HepG2 (cell line): ENCODE measurements at regions not wholly inside any gene's neighbourhood (a gene's known extent, or its start where the extent isn't known, plus 50 kb on each side); places are given as distances from the start of the nearest gene placed in this dataset.

Experiments used
- ATAC-seq: fragments of 200-7000 bp; cut with Tn5 transposase; 3 replicates; pipeline ENCODE4 v1.9.1; 2020; ENCODE audit warnings: mild to moderate bottlenecking, moderate library complexity
- BruUV-seq: library from RNA; stranded (reverse); fragments of 400-500 nt; replicated peaks from 2 replicates; lab custom pipeline; 2021; lab: Mats Ljungman, UMichigan
- CTCF ChIA-PET: fragments of 300-600 bp; formaldehyde crosslinking; extraction: SDS; loops from one replicate; lab custom pipeline; 2021; ENCODE audit warnings: low total read pairs, inconsistent platforms, low intra/inter-chr PET ratio; lab: Yijun Ruan, JAX
- POLR2A ChIA-PET: fragments of 350-600 bp; sonication (Branson Sonifier 250); formaldehyde crosslinking; loops from one replicate; lab custom pipeline; 2020; ENCODE audit warnings: antibody characterized with exemption, inconsistent platforms; lab: Yijun Ruan, JAX
- DNase-seq: peaks from one replicate; pipeline ENCODE4 v3.0.0-alpha.2; 2015; ENCODE audit warnings: low spot score
- FAIRE-seq: peaks from 3 replicates; lab custom pipeline; 2011; peaks lifted over from hg19 to GRCh38; lab: Jason Lieb, UNC
- H2AFZ ChIP-seq: one replicate; pipeline ENCODE4 v1.6.1; 2011; ENCODE audit warnings: low read length, inconsistent platforms
- H3K27ac ChIP-seq: fragments of 300-600 bp; 3 replicates; pipeline ENCODE4 v1.8.0; 2011; ENCODE audit warnings: mixed run types, mild to moderate bottlenecking, mixed read lengths, low read length, inconsistent platforms; ENCODE audit not compliant: insufficient read depth; ENCODE audit errors: extremely low read length
- H3K27me3 ChIP-seq, 2 experiments: fragments of 200-600 bp in 1 of 2; 2 replicates in 1 of 2; 3 replicates in 1 of 2; pipeline versions ENCODE4 v1.6.0 to v1.8.0; 2011; ENCODE audit warnings: low read length in 2 of 2, mild to moderate bottlenecking in 2 of 2, moderate library complexity in 2 of 2, inconsistent platforms in 1 of 2; ENCODE audit not compliant: insufficient read depth in 2 of 2, control insufficient read depth in 1 of 2
- H3K36me3 ChIP-seq, 2 experiments: fragments of 200-600 bp in 1 of 2; replicated peaks in 1 of 2; 2 replicates in 1 of 2; 3 replicates in 1 of 2; pipeline versions ENCODE4 v1.5.1 to v1.8.0; 2011; ENCODE audit warnings: low read length in 2 of 2, inconsistent platforms in 1 of 2; ENCODE audit not compliant: insufficient read depth in 2 of 2, control insufficient read depth in 1 of 2
- H3K4me1 ChIP-seq: 2 replicates; pipeline ENCODE4 v1.5.1; 2012; ENCODE audit warnings: low read length, inconsistent platforms; ENCODE audit not compliant: insufficient read depth
- H3K4me2 ChIP-seq: 2 replicates; pipeline ENCODE4 v1.6.0; 2011; ENCODE audit warnings: low read depth, low read length, inconsistent platforms
- H3K4me3 ChIP-seq, 3 experiments: fragments of 200-600 bp in 1 of 3; sonication (generic), shearing (Covaris generic) in 1 of 3; replicated peaks in 1 of 3; 2 replicates each; pipeline ENCODE4 v1.5.1; 2011 to 2016; ENCODE audit warnings: low read length in 3 of 3, inconsistent platforms in 2 of 3, low read depth in 2 of 3, mild to moderate bottlenecking in 2 of 3, control low read depth in 1 of 3, mixed read lengths in 1 of 3; ENCODE audit not compliant: insufficient read depth in 1 of 3
- H3K79me2 ChIP-seq: one replicate; pipeline ENCODE4 v1.6.1; 2011; ENCODE audit warnings: low read length, inconsistent platforms; ENCODE audit not compliant: insufficient read depth
- H3K9ac ChIP-seq: 2 replicates; pipeline ENCODE4 v1.6.0; 2011; ENCODE audit warnings: mild to moderate bottlenecking, low read depth, low read length, inconsistent platforms; ENCODE audit not compliant: insufficient read depth
- H3K9me3 ChIP-seq: 2 replicates; pipeline ENCODE4 v1.5.1; 2012; ENCODE audit warnings: mild to moderate bottlenecking, low read length
- H4K20me1 ChIP-seq: 2 replicates; pipeline ENCODE4 v1.6.0; 2011; ENCODE audit warnings: inconsistent platforms, mild to moderate bottlenecking, low read length, moderate library complexity; ENCODE audit not compliant: insufficient read depth
- IKZF4 ChIP-seq: sonication (generic); formaldehyde crosslinking; IDR thresholded peaks from 2 replicates; pipeline ENCODE4 v1.5.1; 2020; ENCODE audit warnings: borderline replicate concordance, mild to moderate bottlenecking, low read depth, missing genetic modification reagents; ENCODE audit errors: not compliant biosample characterization
- JARID2 ChIP-seq: sonication (generic); formaldehyde crosslinking; IDR thresholded peaks from 2 replicates; pipeline ENCODE4 v1.8.1; 2023; ENCODE audit warnings: missing genetic modification reagents, inconsistent platforms; ENCODE audit not compliant: insufficient replicate concordance
- NFE2L2 ChIP-seq: fragments of 150-350 bp; IDR thresholded peaks from 2 replicates; pipeline ENCODE4 v1.6.1; 2014; ENCODE audit warnings: low read length
- PAF1 ChIP-seq: IDR thresholded peaks from 2 replicates; pipeline ENCODE4 v1.6.1; 2016; ENCODE audit warnings: missing genetic modification reagents, missing compliant biosample characterization
- SETDB1 ChIP-seq: sonication (generic); formaldehyde crosslinking; IDR thresholded peaks from 2 replicates; pipeline ENCODE4 v1.5.1; 2020; ENCODE audit warnings: missing genetic modification reagents, mild to moderate bottlenecking, borderline replicate concordance
- SP140L ChIP-seq: sonication (generic); formaldehyde crosslinking; IDR thresholded peaks from 2 replicates; pipeline ENCODE4 v1.4.0; 2020; ENCODE audit warnings: missing genetic modification reagents, borderline replicate concordance
- YEATS2 ChIP-seq: sonication (generic); formaldehyde crosslinking; IDR thresholded peaks from 2 replicates; pipeline ENCODE4 v1.4.0; 2020; ENCODE audit warnings: missing genetic modification reagents, borderline replicate concordance
- ZNF207 ChIP-seq: fragments of 450-650 bp; IDR thresholded peaks from 2 replicates; pipeline ENCODE4 v1.6.1; 2016; ENCODE audit warnings: antibody characterized with exemption, borderline replicate concordance
- ZNF253 ChIP-seq: sonication (generic); formaldehyde crosslinking; IDR thresholded peaks from 2 replicates; pipeline ENCODE4 v1.8.0; 2022; ENCODE audit warnings: mild to moderate bottlenecking, missing genetic modification reagents, borderline replicate concordance
- ZNF552 ChIP-seq: sonication (generic); formaldehyde crosslinking; IDR thresholded peaks from 2 replicates; pipeline ENCODE4 v1.9.0; 2022; ENCODE audit warnings: missing genetic modification reagents, mild to moderate bottlenecking, borderline replicate concordance
- ZSCAN22 ChIP-seq: sonication (generic); formaldehyde crosslinking; IDR thresholded peaks from 2 replicates; pipeline ENCODE4 v1.4.0; 2020; ENCODE audit warnings: mild to moderate bottlenecking, missing genetic modification reagents
- WGBS: methylation state at CpG from one replicate; pipeline ENCODE4 v1.1.6; 2017; ENCODE audit warnings: low lambda C conversion rate; 5-methylcytosine and 5-hydroxymethylcytosine counted together
- in situ Hi-C: cut with HindIII; loops from 2 replicates; pipeline ENCODE4 v1.10.0; 2017; ENCODE audit warnings: low pct_unique_long_range_greater_than_20kb; ENCODE audit not compliant: extremely low pct_ligation_motif_present
- intact Hi-C: fragments of 100-400 bp; cut with micrococcal nuclease; formaldehyde crosslinking; loops from one replicate; pipeline ENCODE4 v1.10.0; 2022; ENCODE audit not compliant: unreplicated experiment
- TF ChIP-seq, protein P1 (sequence below): sonication (generic); formaldehyde crosslinking; IDR thresholded peaks from 2 replicates; pipeline ENCODE4 v1.4.0; 2020; ENCODE audit warnings: missing genetic modification reagents, borderline replicate concordance
- TF ChIP-seq, protein P2 (sequence below): sonication (generic); formaldehyde crosslinking; IDR thresholded peaks from 2 replicates; pipeline ENCODE4 v1.8.1; 2023; ENCODE audit warnings: mild to moderate bottlenecking, moderate library complexity, missing genetic modification reagents
- TF ChIP-seq, protein P3 (sequence below): sonication (generic); formaldehyde crosslinking; IDR thresholded peaks from 2 replicates; pipeline ENCODE4 v1.4.0; 2020; ENCODE audit warnings: missing genetic modification reagents
- TF ChIP-seq, protein P4 (sequence below): sonication (generic); formaldehyde crosslinking; IDR thresholded peaks from 2 replicates; pipeline ENCODE4 v1.4.0; 2020; ENCODE audit warnings: missing genetic modification reagents

DNA sequence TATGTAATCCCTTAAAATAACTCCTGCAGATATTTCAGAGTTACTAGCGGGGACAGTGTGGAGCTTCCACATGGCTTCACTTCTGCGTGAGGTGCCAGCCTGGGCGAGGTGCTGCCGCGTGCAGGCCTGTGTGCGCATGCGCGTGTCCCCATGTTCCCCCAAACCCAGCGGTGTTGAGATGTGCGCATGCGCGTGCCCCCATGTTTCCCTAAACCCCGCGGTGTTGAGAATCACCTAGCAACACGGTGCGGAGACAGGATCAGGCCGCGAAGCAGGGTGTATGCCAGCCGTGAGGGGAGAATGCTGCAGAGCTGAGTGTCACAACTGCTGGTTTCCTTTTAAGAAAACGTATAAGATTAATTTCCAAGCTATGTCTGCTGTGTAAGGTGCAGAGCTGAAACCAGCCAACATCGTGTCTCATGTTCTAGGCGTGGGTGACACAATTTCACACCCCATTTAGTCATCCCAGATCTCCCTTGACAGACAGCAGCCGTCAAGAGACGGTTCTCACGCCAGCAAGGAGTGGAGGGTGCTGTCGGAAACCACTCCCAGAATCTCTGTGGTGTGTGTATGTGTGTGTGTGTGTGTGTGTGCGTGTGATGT is 71.9 kb upstream of the ADARB2 start:
- Histone ChIP-seq H2AFZ (no peak overlapping the region), H3K4me2 (no peak overlapping the region), H3K27ac (no peak overlapping the region), H3K9ac (no peak overlapping the region), H3K9me3 (no peaks in the 10 kb centered on the region), H3K36me3 (no peaks in the 10 kb centered on the region), H3K4me1 (no peaks in the 10 kb centered on the region), H4K20me1 (no peaks in the 10 kb centered on the region), H3K4me3 (no peak overlapping the region), H3K79me2 (no peaks in the 10 kb centered on the region), H3K27me3 (peaks cover 0 to 6% of the 10 kb centered on the region in 2 experiments; a peak in 1 of 5 replicates)
- ChIA-PET CTCF (no interaction called here), POLR2A (no interaction called here)
- no TSS peak for BruUV-seq
- DNase-seq = no peak
- ATAC-seq = no peak
- WGBS = 63% methylated on average over 23 of the region's 27 CpGs
- in situ Hi-C loops (no loop called here), intact Hi-C loops (no loop called here)
- no peak for TF ChIP-seq PAF1 (CRISPR knock-in tag)
- TF ChIP-seq SP140L (CRISPR knock-in tag) = no peak
- TF ChIP-seq, protein P1, sequence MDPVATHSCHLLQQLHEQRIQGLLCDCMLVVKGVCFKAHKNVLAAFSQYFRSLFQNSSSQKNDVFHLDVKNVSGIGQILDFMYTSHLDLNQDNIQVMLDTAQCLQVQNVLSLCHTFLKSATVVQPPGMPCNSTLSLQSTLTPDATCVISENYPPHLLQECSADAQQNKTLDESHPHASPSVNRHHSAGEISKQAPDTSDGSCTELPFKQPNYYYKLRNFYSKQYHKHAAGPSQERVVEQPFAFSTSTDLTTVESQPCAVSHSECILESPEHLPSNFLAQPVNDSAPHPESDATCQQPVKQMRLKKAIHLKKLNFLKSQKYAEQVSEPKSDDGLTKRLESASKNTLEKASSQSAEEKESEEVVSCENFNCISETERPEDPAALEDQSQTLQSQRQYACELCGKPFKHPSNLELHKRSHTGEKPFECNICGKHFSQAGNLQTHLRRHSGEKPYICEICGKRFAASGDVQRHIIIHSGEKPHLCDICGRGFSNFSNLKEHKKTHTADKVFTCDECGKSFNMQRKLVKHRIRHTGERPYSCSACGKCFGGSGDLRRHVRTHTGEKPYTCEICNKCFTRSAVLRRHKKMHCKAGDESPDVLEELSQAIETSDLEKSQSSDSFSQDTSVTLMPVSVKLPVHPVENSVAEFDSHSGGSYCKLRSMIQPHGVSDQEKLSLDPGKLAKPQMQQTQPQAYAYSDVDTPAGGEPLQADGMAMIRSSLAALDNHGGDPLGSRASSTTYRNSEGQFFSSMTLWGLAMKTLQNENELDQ (CRISPR knock-in tag) = no peak
- TF ChIP-seq JARID2 (CRISPR knock-in tag) = no peak
- TF ChIP-seq YEATS2 = no peak
- TF ChIP-seq NFE2L2 = no peak
- TF ChIP-seq, protein P2, sequence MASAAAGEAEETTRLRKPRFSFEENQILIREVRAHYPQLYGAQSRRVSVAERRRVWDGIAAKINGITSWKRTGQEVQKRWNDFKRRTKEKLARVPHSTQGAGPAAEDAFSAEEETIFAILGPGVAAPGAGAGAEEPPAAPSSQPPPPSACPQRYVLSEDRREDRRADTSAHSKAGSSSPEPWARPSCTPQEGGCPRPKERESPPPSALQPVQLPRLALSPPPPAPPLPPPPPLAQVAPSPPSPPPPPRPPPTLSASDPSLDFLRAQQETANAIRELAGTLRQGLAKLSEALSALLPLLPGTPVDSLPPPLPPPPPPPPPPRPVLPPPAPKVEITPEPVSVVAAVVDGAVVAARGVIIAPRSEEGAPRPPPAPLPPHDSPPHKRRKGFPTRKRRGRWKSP (CRISPR knock-in tag) = no peak
- no peak for TF ChIP-seq ZNF253 (CRISPR knock-in tag)
- no peak for TF ChIP-seq ZNF207
- TF ChIP-seq, protein P3, sequence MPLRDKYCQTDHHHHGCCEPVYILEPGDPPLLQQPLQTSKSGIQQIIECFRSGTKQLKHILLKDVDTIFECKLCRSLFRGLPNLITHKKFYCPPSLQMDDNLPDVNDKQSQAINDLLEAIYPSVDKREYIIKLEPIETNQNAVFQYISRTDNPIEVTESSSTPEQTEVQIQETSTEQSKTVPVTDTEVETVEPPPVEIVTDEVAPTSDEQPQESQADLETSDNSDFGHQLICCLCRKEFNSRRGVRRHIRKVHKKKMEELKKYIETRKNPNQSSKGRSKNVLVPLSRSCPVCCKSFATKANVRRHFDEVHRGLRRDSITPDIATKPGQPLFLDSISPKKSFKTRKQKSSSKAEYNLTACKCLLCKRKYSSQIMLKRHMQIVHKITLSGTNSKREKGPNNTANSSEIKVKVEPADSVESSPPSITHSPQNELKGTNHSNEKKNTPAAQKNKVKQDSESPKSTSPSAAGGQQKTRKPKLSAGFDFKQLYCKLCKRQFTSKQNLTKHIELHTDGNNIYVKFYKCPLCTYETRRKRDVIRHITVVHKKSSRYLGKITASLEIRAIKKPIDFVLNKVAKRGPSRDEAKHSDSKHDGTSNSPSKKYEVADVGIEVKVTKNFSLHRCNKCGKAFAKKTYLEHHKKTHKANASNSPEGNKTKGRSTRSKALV (CRISPR knock-in tag) = no peak
- no peak for TF ChIP-seq SETDB1
- no peak for TF ChIP-seq ZNF552 (CRISPR knock-in tag)
- no peak for TF ChIP-seq ZSCAN22
- TF ChIP-seq, protein P4, sequence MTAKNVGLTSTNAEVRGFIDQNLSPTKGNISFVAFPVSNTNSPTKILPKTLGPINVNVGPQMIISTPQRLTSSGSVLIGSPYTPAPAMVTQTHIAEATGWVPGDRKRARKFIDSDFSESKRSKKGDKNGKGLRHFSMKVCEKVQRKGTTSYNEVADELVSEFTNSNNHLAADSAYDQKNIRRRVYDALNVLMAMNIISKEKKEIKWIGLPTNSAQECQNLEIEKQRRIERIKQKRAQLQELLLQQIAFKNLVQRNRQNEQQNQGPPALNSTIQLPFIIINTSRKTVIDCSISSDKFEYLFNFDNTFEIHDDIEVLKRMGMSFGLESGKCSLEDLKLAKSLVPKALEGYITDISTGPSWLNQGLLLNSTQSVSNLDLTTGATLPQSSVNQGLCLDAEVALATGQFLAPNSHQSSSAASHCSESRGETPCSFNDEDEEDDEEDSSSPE (CRISPR knock-in tag) = no peak
- TF ChIP-seq IKZF4 = no peak
- FAIRE-seq = no peak
